Sigmoid colon (tissue), 6 donors: ENCODE measurements at regions not wholly inside any gene's neighbourhood (a gene's known extent, or its start where the extent isn't known, plus 50 kb on each side); places are given as distances from the start of the nearest gene placed in this dataset.

ENCODE experiments used
- DNase-seq: peaks from one replicate; pipeline ENCODE4 v3.0.0-alpha.2; 2019
- H3K27ac ChIP-seq, 4 donors: fragments of 200-600 bp; sonication (generic); one replicate each; pipeline ENCODE4 v1.5.1; 2016 to 2019; ENCODE audit warnings: mild to moderate bottlenecking in 1 of 4
- H3K27me3 ChIP-seq, 3 donors: fragments of 200-600 bp; sonication (generic); one replicate each; pipeline ENCODE4 v1.5.1; 2019; ENCODE audit warnings: mild to moderate bottlenecking in 1 of 3
- H3K36me3 ChIP-seq, 4 donors: fragments of 200-600 bp; sonication (generic); one replicate each; pipeline ENCODE4 v1.5.1; 2016 to 2019
- H3K4me1 ChIP-seq, 4 donors: fragments of 200-600 bp; sonication (generic); one replicate each; pipeline ENCODE4 v1.5.1; 2017 to 2019
- H3K4me3 ChIP-seq, 4 donors: fragments of 200-600 bp; sonication (generic); one replicate each; pipeline ENCODE4 v1.5.1; 2017 to 2019; ENCODE audit warnings: mild to moderate bottlenecking in 2 of 4, moderate library complexity in 1 of 4
- H3K9me3 ChIP-seq, 4 donors: fragments of 200-600 bp in 3 of 4; sonication (generic) in 3 of 4; one replicate each; pipeline versions ENCODE4 v1.5.1 to v1.6.1; 2013 to 2019
- CTCF ChIP-seq, 4 experiments: fragments of 450-650 bp in 3 of 4; fragments of 200-600 bp in 1 of 4; IDR thresholded peaks; one replicate each; pipeline ENCODE4 v1.5.1; 2016 to 2019; ENCODE audit warnings: antibody characterized with exemption in 4 of 4, mild to moderate bottlenecking in 3 of 4, moderate library complexity in 2 of 4
- EP300 ChIP-seq, 4 donors: sonication (generic); formaldehyde crosslinking; IDR thresholded peaks; one replicate each; pipeline ENCODE4 v1.6.1; 2017; ENCODE audit warnings: antibody characterized with exemption in 4 of 4
- POLR2A ChIP-seq, 2 donors: fragments of 450-650 bp; IDR thresholded peaks; one replicate each; pipeline ENCODE4 v1.6.1; 2016; ENCODE audit warnings: antibody characterized with exemption in 2 of 2, mild to moderate bottlenecking in 2 of 2, moderate library complexity in 2 of 2
- POLR2AphosphoS5 ChIP-seq, 4 donors: sonication (generic); formaldehyde crosslinking; IDR thresholded peaks; one replicate each; pipeline ENCODE4 v1.6.1; 2017; ENCODE audit warnings: antibody characterized with exemption in 4 of 4
- WGBS, 2 donors: extraction: QIAGEN DNeasy Blood & Tissue Kit; methylation state at CpG; one replicate each; pipeline ENCODE4 v1.1.7; 2013; 5-methylcytosine and 5-hydroxymethylcytosine counted together
- intact Hi-C: fragments of 100-400 bp; cut with DNase I; formaldehyde crosslinking; loops from one replicate; pipeline ENCODE4 v1.15.1; 2023
- donor health status: healthy with polysubstance abuse.
- donor health status: healthy.

- Histone ChIP-seq H3K27ac (no peak overlapping the region), H3K36me3 (no peaks in the 10 kb centered on the region), H3K4me1 (no peaks in the 10 kb centered on the region), H3K4me3 (no peak overlapping the region), H3K27me3 (no peaks in the 10 kb centered on the region), H3K9me3 (no peaks in the 10 kb centered on the region)
- 87 to 89% methylated on average over 6 of the region's 6 CpGs for WGBS, 2 donors
- DNase-seq, result no peak
- TF ChIP-seq POLR2AphosphoS5 (IDR thresholded peaks at IDR 0.05) (no peak), CTCF (IDR thresholded peaks at IDR 0.05) (no peak), POLR2A (IDR thresholded peaks at IDR 0.05) (no peak), EP300 (IDR thresholded peaks at IDR 0.05) (no peak)
- intact Hi-C loops, result no loop called here
Measured at GRCh38 chr5:168011096-168011495, 280.3 kb upstream of the WWC1 start.

GRCh38 chr5:168012006-168012405 lies 279.4 kb upstream of the WWC1 start:
- no peak for DNase-seq
- no peaks in the 10 kb centered on the region for H3K36me3 ChIP-seq
- no peaks in the 10 kb centered on the region for H3K27me3 ChIP-seq
- no peaks in the 10 kb centered on the region for H3K9me3 ChIP-seq
- intact Hi-C loops, result no loop called here
- no peak overlapping the region for H3K27ac ChIP-seq
- H3K4me1 ChIP-seq, result no peaks in the 10 kb centered on the region
- 78 to 80% methylated on average over 5 of the region's 5 CpGs for WGBS, 2 donors
- H3K4me3 ChIP-seq, result no peak overlapping the region
- TF ChIP-seq POLR2A (IDR thresholded peaks at IDR 0.05), result no peak
- no peak for TF ChIP-seq CTCF (IDR thresholded peaks at IDR 0.05)
- TF ChIP-seq POLR2AphosphoS5 (IDR thresholded peaks at IDR 0.05), result no peak
- TF ChIP-seq EP300 (IDR thresholded peaks at IDR 0.05), result no peak

DNA sequence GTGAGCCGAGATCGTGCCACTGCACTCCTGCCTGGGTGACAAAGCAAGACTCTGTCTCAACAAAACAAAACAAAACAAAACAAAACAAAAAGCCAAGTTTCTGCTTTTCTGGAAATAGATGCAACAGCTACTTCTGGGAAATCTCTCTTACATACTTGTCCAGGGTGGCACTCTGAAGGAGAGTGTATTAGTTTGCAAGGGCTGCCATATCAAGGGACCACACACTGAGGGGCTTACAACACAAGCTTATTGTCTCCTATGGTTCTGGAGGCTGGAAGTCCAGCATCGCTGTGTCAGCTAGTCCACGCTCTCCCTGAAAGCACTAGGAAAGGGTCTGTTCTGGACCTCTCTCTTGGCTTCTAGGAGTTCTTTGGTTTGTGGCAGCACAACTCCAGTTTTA lies 277.9 kb upstream of the WWC1 start:
- no peaks in the 10 kb centered on the region for H3K36me3 ChIP-seq
- intact Hi-C loops, result no loop called here
- H3K4me3 ChIP-seq, result no peak overlapping the region
- H3K4me1 ChIP-seq, result no peaks in the 10 kb centered on the region
- no peak overlapping the region for H3K27ac ChIP-seq
- DNase-seq, result no peak
- no peaks in the 10 kb centered on the region for H3K9me3 ChIP-seq
- H3K27me3 ChIP-seq, result no peaks in the 10 kb centered on the region
- WGBS, 2 donors, result 92 to 94% methylated on average over 4 of the region's 4 CpGs
- TF ChIP-seq EP300 (IDR thresholded peaks at IDR 0.05), result no peak
- no peak for TF ChIP-seq CTCF (IDR thresholded peaks at IDR 0.05)
- no peak for TF ChIP-seq POLR2A (IDR thresholded peaks at IDR 0.05)
- no peak for TF ChIP-seq POLR2AphosphoS5 (IDR thresholded peaks at IDR 0.05)

- Histone ChIP-seq H3K4me3 (no peak overlapping the region), H3K36me3 (no peaks in the 10 kb centered on the region), H3K27ac (no peak overlapping the region), H3K9me3 (no peaks in the 10 kb centered on the region), H3K4me1 (no peaks in the 10 kb centered on the region), H3K27me3 (no peaks in the 10 kb centered on the region)
- intact Hi-C loops, result no loop called here
- DNase-seq, result no peak
- 92 to 93% methylated on average over 5 of the region's 5 CpGs for WGBS, 2 donors
- no peak for TF ChIP-seq POLR2AphosphoS5 (IDR thresholded peaks at IDR 0.05)
- no peak for TF ChIP-seq POLR2A (IDR thresholded peaks at IDR 0.05)
- no peak for TF ChIP-seq EP300 (IDR thresholded peaks at IDR 0.05)
- no peak for TF ChIP-seq CTCF (IDR thresholded peaks at IDR 0.05)
Measured at GRCh38 chr5:168014433-168015123, 276.9 kb upstream of the WWC1 start.

DNA sequence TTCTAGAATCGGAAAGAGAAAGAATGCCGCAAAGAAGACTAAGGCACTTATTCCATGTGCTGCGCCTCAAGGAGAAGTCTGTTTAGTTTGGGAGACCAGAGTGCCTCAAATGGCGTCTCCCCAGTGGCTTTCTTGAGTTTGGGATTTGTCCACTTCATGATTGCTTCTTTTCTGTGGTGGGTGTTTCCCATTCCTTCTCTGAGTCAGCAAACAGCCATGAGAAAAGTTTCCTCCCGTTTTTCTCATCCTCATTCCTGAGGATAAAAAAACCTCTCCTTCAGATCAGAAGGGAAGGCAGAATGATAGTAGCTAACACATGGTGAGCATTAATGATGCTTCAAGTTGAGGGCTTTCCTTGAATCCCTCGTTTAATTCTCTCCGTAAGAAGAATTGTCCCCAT lies 275.9 kb upstream of the WWC1 start:
- no peak overlapping the region for H3K27ac ChIP-seq

More for the DNA sequence above, 275.9 kb upstream of the WWC1 start:
- intact Hi-C loops, result no loop called here
- no peaks in the 10 kb centered on the region for H3K36me3 ChIP-seq
- no peaks in the 10 kb centered on the region for H3K9me3 ChIP-seq
- no peaks in the 10 kb centered on the region for H3K27me3 ChIP-seq
- no peak overlapping the region for H3K4me3 ChIP-seq
- DNase-seq, result no peak
- no peaks in the 10 kb centered on the region for H3K4me1 ChIP-seq
- 80 to 88% methylated on average over 7 of the region's 7 CpGs for WGBS, 2 donors
- TF ChIP-seq EP300 (IDR thresholded peaks at IDR 0.05), result no peak
- TF ChIP-seq POLR2A (IDR thresholded peaks at IDR 0.05), result no peak
- TF ChIP-seq POLR2AphosphoS5 (IDR thresholded peaks at IDR 0.05), result no peak
- no peak for TF ChIP-seq CTCF (IDR thresholded peaks at IDR 0.05)
